Fibroblast of skin of right quadriceps (primary cell): ENCODE measurements at regions not wholly inside any gene's neighbourhood (a gene's known extent, or its start where the extent isn't known, plus 50 kb on each side); places are given as distances from the start of the nearest gene placed in this dataset.

ENCODE experiments used
- DNase-seq: peaks from one replicate; pipeline ENCODE4 v3.0.0-alpha.2; 2013

- DNase-seq: no peak
These were observed 581.7 kb downstream of the INHBA start for GRCh38 chr7:41121228-41121627.

- no peak for DNase-seq
These were observed 584.4 kb downstream of the INHBA start for GRCh38 chr7:41118486-41118885.

- peak; percentile 45 for DNase-seq
These were observed 585.5 kb downstream of the INHBA start for GRCh38 chr7:41117431-41117830.

- DNase-seq: peak; percentile 27
These were observed 586.1 kb downstream of the INHBA start for GRCh38 chr7:41116817-41117216.

- DNase-seq: no peak
These were observed 586.6 kb downstream of the INHBA start for GRCh38 chr7:41116337-41116736.

DNA sequence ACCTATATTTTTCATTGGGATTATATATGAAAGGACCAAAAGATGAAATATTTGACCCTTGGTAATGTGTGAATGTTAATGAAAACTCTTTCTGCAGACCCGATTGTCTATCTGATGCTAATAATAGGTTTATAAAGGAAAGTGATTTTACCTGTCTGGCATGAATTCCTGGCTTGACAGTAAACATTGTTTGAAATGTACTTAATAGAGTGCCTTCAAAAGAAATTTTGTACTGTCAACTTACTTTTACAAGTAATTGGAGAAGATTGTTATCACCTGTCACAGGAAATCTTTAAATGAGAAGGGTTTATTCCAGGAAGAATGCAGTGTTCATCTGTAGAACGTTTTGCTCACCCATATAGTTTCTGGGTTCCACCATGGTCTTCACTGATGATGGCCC, 588.2 kb downstream of the INHBA start:
- DNase-seq: no peak

- DNase-seq: peak; percentile 48
These were observed 588.8 kb downstream of the INHBA start for GRCh38 chr7:41114131-41114530.

DNA sequence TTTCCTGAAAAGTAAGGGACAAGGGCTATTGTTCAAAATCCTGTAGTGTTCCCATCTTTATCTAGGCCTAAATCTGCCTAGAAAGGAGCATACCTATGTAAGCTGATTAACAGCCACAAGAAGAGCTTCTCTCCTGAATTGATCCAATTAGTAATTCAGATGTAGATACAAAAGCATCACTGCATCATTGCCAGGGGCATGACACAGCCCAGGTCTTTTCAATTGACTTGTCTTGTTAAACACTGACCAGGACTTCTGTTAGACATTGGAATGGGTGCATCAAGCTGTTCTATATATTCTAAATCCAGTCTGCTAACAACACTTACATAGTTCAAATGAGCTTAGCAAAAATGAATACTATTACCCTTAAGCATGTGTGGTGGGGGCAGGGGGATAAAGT, 589.2 kb downstream of the INHBA start:
- DNase-seq: no peak

GRCh38 chr7:41110186-41110585, 592.7 kb downstream of the INHBA start:
- peak; percentile 75 for DNase-seq

- DNase-seq: no peak
These were observed 594.1 kb downstream of the INHBA start for GRCh38 chr7:41108821-41109220.

DNA sequence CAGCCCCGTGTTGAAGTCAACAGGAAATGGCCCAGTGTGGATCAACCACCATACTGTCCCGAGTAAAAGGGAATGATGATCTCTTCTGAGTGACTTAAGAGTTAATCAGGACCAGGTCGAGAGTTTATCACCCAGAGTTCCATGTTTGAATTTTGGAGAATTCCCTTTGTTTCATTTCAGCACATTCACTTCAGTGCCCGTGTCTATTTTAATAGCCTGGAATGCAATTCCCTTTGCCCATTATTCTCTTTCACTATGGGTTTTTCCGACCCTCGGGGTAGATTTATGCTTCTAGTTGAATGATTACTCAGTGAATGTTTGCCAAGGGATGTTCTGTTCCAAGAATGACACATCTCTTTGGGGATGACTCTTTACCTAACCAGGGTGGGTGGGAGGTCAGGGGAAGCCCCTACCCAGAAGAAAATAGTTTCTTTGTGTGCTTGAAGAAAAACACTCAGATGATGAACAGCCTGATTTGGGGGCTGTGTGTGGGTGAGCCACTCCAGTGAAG, 594.9 kb downstream of the INHBA start:
- DNase-seq: peak; percentile 64

DNA sequence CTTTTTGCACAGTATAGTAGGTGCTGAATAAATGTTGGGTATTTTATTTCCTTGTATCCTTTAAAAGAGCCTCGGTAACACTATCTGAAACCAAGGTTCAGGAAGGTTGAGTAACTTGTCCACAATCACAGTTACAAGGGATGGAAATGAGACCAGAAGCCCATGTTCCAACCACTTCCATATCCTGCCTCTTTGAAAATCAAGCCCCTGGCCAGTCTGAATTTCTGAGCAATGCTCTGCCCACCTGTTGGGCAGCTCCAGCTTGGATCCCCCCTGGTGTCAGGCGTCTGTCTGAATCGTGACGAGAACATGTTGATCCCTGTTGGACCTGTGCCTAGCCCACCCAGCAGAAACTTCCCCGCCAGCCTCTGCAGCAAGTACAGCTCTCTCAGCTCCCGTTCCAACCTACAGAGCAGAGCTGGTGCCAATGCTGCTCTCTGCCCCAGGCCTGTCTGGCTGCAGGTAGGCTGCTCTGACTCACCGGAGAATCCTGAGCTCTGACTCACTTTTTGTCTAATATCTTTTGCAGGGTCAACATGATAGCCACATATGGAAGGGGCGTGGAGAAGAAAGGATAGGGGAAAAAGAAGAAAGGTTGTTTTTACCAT, 595.5 kb downstream of the INHBA start:
- peak; percentile 65 for DNase-seq

- peak; percentile 81 for DNase-seq
These were observed 598.3 kb downstream of the INHBA start for GRCh38 chr7:41104631-41105030.

- peak; percentile 49 for DNase-seq
These were observed 599.6 kb downstream of the INHBA start for GRCh38 chr7:41103331-41103730.

DNA sequence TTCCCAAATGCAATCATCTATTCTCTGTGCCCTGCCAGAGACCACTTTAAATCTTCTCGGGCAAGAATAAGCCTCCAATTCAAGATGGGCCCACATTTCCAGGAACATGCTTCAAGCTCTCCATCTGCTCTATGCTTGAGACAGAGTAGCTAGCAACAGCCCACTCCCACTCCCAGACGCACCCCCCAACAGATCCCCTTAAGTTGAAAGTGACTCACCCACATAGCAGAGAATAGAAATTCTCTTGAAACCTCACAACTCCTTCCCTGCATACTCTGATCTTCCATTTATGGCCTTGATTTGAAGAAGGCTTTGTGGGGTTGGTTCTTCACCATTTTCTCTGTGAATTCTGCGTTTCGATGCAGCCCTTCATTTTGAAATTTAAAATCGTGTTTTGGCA, 604.0 kb downstream of the INHBA start:
- DNase-seq: no peak

DNA sequence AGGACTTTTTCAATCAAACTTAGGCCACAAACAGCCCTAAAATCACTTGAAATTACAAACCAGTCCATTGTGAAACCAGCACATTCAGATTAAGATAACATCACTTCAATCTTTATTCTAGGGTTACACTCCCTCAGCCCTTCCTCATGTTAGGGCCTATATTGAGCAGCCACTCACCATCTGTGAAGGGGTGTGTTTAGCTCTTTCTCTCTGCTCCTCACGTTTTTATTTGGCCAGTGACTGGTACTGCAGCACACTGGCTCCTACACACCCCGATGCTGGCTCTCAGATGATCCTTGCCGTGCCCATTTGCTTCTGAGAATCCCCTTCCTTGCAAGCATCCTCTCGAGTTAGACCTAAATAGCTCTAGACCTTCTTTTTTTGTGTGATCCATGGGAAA, 604.5 kb downstream of the INHBA start:
- DNase-seq: no peak

GRCh38 chr7:41097501-41097900, 605.4 kb downstream of the INHBA start:
- DNase-seq: peak; percentile 92

DNA sequence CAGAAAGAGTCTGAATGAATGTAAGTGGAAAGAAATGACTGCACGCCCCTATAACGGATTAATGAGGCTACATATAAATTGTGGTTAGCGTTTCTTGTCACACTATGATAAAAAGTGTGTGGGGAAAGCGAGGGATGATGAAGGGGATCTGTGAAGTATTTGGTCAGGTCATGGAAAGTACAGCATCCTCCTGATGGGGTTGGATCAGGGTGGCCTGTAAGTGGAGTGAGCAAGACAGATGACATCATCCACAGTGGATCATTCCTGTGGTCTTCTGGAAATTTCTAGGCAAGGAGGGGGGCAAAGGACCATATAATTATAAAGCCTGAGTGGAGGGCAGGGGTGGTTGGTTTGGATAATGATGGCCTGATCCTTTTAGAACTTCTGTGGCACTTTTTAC, 606.0 kb downstream of the INHBA start:
- DNase-seq: peak; percentile 98

DNA sequence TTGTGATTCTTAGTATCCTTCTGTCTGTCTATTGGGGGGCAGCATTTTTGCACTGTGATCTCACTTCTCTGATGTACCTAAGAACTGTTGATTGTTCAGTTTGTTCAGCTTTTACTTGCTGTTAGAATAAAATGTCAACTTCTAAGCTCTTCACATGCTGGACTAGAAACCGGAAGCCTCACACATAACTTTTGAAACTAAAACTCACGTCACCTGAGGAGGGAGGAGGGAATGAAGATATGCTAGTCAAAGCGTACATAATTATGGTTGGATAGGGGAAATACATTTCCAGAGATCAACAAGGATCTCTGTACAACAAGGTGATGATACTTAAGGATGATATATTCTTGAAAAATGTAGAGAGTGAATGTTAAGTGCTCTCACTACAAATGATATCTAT, 609.7 kb downstream of the INHBA start:
- DNase-seq: no peak

DNA sequence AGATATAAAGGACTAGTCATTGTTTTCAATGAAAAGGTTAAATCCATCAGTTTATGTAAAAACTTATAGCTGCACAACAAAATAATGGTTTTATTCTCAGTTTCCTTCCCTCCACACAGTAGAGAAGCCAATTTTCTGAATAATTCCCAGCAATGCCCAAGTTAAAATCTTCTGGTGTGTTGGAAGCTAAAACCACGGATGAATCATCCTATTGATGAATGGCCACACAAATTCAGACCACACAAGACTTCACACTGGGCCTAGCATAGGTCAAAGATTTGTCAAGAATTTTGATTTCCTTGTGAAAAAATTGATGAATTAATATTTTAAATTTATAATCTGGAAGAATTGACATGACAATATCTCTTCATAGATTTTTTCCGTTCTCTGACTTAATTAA, 617.6 kb downstream of the INHBA start:
- peak; percentile 78 for DNase-seq

DNA sequence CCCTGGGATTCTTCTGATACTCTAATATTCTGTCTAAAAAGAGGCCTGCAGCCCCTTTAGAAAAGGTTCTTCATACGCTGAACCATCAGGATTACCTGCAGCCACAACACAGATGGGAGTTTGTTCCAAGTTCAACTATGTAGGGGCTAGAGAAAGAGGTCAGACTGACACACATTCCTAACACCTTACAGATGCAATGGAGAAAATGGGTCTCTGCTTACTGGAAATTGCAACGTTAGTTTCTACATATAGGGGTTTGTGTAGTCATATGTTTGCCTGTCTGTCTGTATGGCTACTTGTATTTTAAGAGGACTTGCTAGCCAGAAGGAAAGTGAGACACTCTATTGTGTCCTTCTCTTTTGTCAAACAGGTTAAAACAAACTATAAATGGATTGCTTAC, 618.5 kb downstream of the INHBA start:
- DNase-seq: no peak

GRCh38 chr7:41069635-41070034, 633.3 kb downstream of the INHBA start:
- DNase-seq: no peak

DNA sequence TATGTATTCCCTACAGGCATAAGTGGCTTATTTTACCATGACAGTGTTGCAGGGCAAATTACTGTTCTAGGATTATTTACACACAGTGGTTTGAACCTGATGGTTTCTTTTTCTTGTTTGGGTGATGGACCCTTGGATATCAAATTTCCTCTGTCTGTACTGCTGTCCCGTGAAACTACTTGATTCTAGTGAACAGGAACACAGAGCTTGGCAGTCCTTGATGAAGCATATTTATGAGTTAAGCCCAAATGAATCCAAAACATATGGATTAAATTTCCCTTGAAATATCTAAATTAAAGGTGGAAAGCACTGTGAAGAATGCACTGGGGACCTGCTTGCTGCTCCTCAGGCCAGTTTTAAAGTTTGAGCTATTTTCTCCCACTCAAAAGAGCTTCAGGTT, 635.3 kb downstream of the INHBA start:
- DNase-seq: peak; percentile 29

DNA sequence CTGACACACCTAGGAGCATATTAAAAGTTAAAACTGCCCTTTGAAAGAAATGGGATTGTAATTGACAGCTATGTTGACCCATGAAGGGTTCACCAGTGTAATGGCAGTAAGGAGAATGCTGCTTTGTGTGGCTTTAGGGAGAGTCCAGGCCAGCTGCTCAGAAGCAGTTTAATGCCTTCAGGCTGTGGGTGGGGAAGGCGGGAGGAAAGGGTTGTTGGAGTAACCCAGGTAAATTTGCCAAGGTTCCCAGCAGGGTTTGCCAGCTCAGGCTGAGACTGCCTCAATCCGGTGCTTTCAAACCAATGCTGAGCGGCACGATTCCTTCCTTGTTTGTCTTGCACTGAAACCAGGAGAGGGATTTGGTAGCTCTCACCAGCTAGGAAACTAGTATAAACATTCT, 637.2 kb downstream of the INHBA start:
- DNase-seq: no peak

DNA sequence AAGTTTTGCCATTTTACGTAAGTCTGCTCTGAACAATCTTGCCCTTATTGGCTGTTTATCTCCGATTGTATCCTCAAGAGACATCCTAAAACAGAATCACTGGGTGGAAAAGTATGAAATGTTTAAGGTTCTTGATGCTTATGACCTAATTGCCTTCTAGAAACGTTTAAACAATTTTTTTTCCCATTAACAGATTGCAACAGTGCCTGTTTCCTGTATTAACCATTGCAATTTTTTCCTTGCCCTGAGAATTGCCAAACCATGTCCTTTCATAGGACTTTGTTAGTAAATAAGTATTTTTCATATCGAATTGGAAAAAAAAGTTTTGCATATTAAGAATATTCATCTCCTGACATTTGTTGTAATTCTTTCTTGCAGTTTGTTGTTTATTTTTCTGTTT, 639.8 kb downstream of the INHBA start:
- no peak for DNase-seq
